ENCODE measurements at regions not wholly inside any gene's neighbourhood (a gene's known extent, or its start where the extent isn't known, plus 50 kb on each side); places are given as distances from the start of the nearest gene placed in this dataset.

- ChIA-PET POLR2A (ENCODE audit: unreplicated experiment) (no interaction called here), CTCF (no interaction called here)
- TF ChIP-seq, protein P1, sequence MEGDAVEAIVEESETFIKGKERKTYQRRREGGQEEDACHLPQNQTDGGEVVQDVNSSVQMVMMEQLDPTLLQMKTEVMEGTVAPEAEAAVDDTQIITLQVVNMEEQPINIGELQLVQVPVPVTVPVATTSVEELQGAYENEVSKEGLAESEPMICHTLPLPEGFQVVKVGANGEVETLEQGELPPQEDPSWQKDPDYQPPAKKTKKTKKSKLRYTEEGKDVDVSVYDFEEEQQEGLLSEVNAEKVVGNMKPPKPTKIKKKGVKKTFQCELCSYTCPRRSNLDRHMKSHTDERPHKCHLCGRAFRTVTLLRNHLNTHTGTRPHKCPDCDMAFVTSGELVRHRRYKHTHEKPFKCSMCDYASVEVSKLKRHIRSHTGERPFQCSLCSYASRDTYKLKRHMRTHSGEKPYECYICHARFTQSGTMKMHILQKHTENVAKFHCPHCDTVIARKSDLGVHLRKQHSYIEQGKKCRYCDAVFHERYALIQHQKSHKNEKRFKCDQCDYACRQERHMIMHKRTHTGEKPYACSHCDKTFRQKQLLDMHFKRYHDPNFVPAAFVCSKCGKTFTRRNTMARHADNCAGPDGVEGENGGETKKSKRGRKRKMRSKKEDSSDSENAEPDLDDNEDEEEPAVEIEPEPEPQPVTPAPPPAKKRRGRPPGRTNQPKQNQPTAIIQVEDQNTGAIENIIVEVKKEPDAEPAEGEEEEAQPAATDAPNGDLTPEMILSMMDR (conservative IDR thresholded peaks at IDR 0.05; ENCODE audit: low read depth, low read length): no peak
- no peak for TF ChIP-seq EZH2phosphoT487 (IDR thresholded peaks at IDR 0.05; ENCODE audit: borderline replicate concordance, low read length)
- TF ChIP-seq EZH2 (IDR thresholded peaks at IDR 0.05; ENCODE audit: low read length, unreplicated experiment): no peak
- H3K9ac ChIP-seq (ENCODE audit: low read length): no peak overlapping the region
- no peaks in the 10 kb centered on the region for H3K36me3 ChIP-seq (ENCODE audit: low read depth, low read length)
- no peak overlapping the region for H3K4me3 ChIP-seq (ENCODE audit: low read length)
- intact Hi-C loops (cut with micrococcal nuclease): loop anchor here (1.0 kb wide), 1 partner anchor 143 kb away; no protein-coding TSS in a partner anchor
- ATAC-seq: no peak
- no peak overlapping the region for H2AFZ ChIP-seq (ENCODE audit: low read length)
- no peaks in the 10 kb centered on the region for H3K4me1 ChIP-seq (ENCODE audit: insufficient read depth, low read length)
- DNase-seq: no peak
- H4K20me1 ChIP-seq (ENCODE audit: low read length): no peaks in the 10 kb centered on the region
- H3F3A ChIP-seq (ENCODE audit: low read length, unreplicated experiment): no peaks in the 10 kb centered on the region
- H3K9me3 ChIP-seq (ENCODE audit: low read length): no peaks in the 10 kb centered on the region
- no peaks in the 10 kb centered on the region for H3K79me2 ChIP-seq (ENCODE audit: low read length)
- H3K9me2 ChIP-seq (replicated peaks; ENCODE audit: low read length): no peaks in the 10 kb centered on the region
- no peak overlapping the region for H3K27ac ChIP-seq (ENCODE audit: low read length)
- no peak overlapping the region for H3K4me2 ChIP-seq (ENCODE audit: low read length)
- no TSS peak for BruUV-seq (replicated peaks)
- H3K27me3 ChIP-seq (ENCODE audit: low read length): no peaks in the 10 kb centered on the region
These were observed 96.3 kb upstream of the TNFSF11 start for GRCh38 chr13:42477596-42478190.

- ChIA-PET POLR2A (ENCODE audit: unreplicated experiment) (no interaction called here), CTCF (interaction anchor here (0.6 to 1.0 kb wide), 5 partner anchors 8 to 145 kb away, joined by 3 to 20 read pairs (median 5); no protein-coding TSS in a partner anchor)
- H3K36me3 ChIP-seq (ENCODE audit: low read depth, low read length): no peaks in the 10 kb centered on the region
- BruUV-seq (replicated peaks): no TSS peak
- H3K9me3 ChIP-seq (ENCODE audit: low read length): no peaks in the 10 kb centered on the region
- no peak overlapping the region for H3K4me2 ChIP-seq (ENCODE audit: low read length)
- no peaks in the 10 kb centered on the region for H3K4me1 ChIP-seq (ENCODE audit: insufficient read depth, low read length)
- H3K27ac ChIP-seq (ENCODE audit: low read length): no peak overlapping the region
- H3F3A ChIP-seq (ENCODE audit: low read length, unreplicated experiment): no peaks in the 10 kb centered on the region
- ATAC-seq (peak; percentile 67), DNase-seq (peak; percentile 53)
- no peak overlapping the region for H3K4me3 ChIP-seq (ENCODE audit: low read length)
- no peaks in the 10 kb centered on the region for H4K20me1 ChIP-seq (ENCODE audit: low read length)
- intact Hi-C loops (cut with micrococcal nuclease): loop anchor here (1.0 kb wide), 1 partner anchor 144 kb away; no protein-coding TSS in a partner anchor
- no peaks in the 10 kb centered on the region for H3K9me2 ChIP-seq (replicated peaks; ENCODE audit: low read length)
- no peak overlapping the region for H3K9ac ChIP-seq (ENCODE audit: low read length)
- TF ChIP-seq EZH2 (IDR thresholded peaks at IDR 0.05; ENCODE audit: low read length, unreplicated experiment) (no peak), EZH2phosphoT487 (IDR thresholded peaks at IDR 0.05; ENCODE audit: borderline replicate concordance, low read length) (no peak)
- TF ChIP-seq, protein P1 (conservative IDR thresholded peaks at IDR 0.05; ENCODE audit: low read depth, low read length): peak; percentile 64
- H3K27me3 ChIP-seq (ENCODE audit: low read length): no peaks in the 10 kb centered on the region
- H3K79me2 ChIP-seq (ENCODE audit: low read length): no peaks in the 10 kb centered on the region
- H2AFZ ChIP-seq (ENCODE audit: low read length): no peak overlapping the region
These were observed 95.3 kb upstream of the TNFSF11 start for GRCh38 chr13:42478531-42479156.

DNA sequence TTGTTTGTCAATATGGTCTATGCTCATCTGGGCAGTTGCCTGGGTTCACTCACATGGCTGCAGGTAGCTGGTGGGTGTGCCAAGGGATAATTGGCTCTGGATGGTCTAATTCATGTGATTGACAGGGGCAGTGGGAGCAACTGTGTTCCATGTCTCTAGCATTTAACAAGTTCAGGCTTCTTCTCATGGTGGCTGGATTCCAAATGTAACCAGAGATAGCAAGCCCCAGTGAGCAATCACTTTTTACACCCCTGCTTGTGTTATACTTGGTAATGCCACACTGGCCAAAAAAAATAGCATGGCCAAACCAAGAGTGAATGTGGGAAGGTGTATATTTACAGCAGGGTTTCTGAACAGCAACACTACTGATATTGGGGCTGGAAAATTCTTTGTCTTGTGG, 89.6 kb upstream of the TNFSF11 start:
- Histone ChIP-seq H3K9me2 (replicated peaks; ENCODE audit: low read length) (no peaks in the 10 kb centered on the region), H2AFZ (ENCODE audit: low read length) (no peak overlapping the region), H3K4me2 (ENCODE audit: low read length) (no peak overlapping the region), H3K27me3 (ENCODE audit: low read length) (no peaks in the 10 kb centered on the region), H3K9me3 (ENCODE audit: low read length) (no peaks in the 10 kb centered on the region), H3F3A (ENCODE audit: low read length, unreplicated experiment) (no peaks in the 10 kb centered on the region), H3K4me3 (ENCODE audit: low read length) (no peak overlapping the region), H3K36me3 (ENCODE audit: low read depth, low read length) (no peaks in the 10 kb centered on the region), H3K9ac (ENCODE audit: low read length) (no peak overlapping the region), H4K20me1 (ENCODE audit: low read length) (no peaks in the 10 kb centered on the region), H3K79me2 (ENCODE audit: low read length) (no peaks in the 10 kb centered on the region), H3K4me1 (ENCODE audit: insufficient read depth, low read length) (peaks cover 40% of the 10 kb centered on the region), H3K27ac (ENCODE audit: low read length) (no peak overlapping the region)
- DNase-seq: peak; percentile 17
- no TSS peak for BruUV-seq (replicated peaks)
- ChIA-PET POLR2A (ENCODE audit: unreplicated experiment) (no interaction called here), CTCF (no interaction called here)
- no peak for ATAC-seq
- TF ChIP-seq EZH2 (IDR thresholded peaks at IDR 0.05; ENCODE audit: low read length, unreplicated experiment) (no peak), EZH2phosphoT487 (IDR thresholded peaks at IDR 0.05; ENCODE audit: borderline replicate concordance, low read length) (no peak)
- TF ChIP-seq, protein P1 (conservative IDR thresholded peaks at IDR 0.05; ENCODE audit: low read depth, low read length): no peak
- intact Hi-C loops (cut with micrococcal nuclease): no loop called here
